ENCODE measurements at regions not wholly inside any gene's neighbourhood (a gene's known extent, or its start where the extent isn't known, plus 50 kb on each side); places are given as distances from the start of the nearest gene placed in this dataset.

DNA sequence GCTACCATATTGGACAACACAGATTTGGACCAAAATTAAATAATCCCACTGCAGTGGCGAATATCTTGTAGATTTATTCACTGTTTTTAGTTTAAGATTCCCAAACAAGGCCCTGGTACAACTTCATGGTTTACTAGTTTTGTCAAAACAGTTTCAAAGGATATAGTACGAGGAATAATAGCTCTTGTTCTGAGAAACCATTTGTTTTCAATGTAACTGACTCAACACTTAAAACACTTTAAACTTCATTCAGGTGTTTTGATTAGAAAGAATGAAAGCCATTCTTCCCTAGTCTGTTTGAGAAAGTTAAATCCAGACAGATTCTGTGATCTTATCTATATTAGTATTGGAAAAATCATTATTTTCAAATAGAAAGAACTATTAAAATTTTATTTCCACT is 276.4 kb upstream of the MKLN1 start:
- TF ChIP-seq, protein P1, sequence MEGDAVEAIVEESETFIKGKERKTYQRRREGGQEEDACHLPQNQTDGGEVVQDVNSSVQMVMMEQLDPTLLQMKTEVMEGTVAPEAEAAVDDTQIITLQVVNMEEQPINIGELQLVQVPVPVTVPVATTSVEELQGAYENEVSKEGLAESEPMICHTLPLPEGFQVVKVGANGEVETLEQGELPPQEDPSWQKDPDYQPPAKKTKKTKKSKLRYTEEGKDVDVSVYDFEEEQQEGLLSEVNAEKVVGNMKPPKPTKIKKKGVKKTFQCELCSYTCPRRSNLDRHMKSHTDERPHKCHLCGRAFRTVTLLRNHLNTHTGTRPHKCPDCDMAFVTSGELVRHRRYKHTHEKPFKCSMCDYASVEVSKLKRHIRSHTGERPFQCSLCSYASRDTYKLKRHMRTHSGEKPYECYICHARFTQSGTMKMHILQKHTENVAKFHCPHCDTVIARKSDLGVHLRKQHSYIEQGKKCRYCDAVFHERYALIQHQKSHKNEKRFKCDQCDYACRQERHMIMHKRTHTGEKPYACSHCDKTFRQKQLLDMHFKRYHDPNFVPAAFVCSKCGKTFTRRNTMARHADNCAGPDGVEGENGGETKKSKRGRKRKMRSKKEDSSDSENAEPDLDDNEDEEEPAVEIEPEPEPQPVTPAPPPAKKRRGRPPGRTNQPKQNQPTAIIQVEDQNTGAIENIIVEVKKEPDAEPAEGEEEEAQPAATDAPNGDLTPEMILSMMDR (IDR thresholded peaks at IDR 0.05 in 2 of 3, conservative IDR thresholded peaks at IDR 0.05 in 1 of 3; ENCODE audit: borderline replicate concordance in 1 of 3, insufficient read depth in 1 of 3, low read depth in 2 of 3, low read length in 2 of 3), result no peak
- TF ChIP-seq, protein P2, sequence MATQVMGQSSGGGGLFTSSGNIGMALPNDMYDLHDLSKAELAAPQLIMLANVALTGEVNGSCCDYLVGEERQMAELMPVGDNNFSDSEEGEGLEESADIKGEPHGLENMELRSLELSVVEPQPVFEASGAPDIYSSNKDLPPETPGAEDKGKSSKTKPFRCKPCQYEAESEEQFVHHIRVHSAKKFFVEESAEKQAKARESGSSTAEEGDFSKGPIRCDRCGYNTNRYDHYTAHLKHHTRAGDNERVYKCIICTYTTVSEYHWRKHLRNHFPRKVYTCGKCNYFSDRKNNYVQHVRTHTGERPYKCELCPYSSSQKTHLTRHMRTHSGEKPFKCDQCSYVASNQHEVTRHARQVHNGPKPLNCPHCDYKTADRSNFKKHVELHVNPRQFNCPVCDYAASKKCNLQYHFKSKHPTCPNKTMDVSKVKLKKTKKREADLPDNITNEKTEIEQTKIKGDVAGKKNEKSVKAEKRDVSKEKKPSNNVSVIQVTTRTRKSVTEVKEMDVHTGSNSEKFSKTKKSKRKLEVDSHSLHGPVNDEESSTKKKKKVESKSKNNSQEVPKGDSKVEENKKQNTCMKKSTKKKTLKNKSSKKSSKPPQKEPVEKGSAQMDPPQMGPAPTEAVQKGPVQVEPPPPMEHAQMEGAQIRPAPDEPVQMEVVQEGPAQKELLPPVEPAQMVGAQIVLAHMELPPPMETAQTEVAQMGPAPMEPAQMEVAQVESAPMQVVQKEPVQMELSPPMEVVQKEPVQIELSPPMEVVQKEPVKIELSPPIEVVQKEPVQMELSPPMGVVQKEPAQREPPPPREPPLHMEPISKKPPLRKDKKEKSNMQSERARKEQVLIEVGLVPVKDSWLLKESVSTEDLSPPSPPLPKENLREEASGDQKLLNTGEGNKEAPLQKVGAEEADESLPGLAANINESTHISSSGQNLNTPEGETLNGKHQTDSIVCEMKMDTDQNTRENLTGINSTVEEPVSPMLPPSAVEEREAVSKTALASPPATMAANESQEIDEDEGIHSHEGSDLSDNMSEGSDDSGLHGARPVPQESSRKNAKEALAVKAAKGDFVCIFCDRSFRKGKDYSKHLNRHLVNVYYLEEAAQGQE (IDR thresholded peaks at IDR 0.05; ENCODE audit: low read depth), result no peak
- TF ChIP-seq TCF7L2 (IDR thresholded peaks at IDR 0.05; ENCODE audit: borderline replicate concordance, extremely low read depth, insufficient read depth, insufficient read length), result no peak
- no peak for TF ChIP-seq SIN3A (IDR thresholded peaks at IDR 0.05; ENCODE audit: low read depth)
- no peak for TF ChIP-seq FOSL1 (IDR thresholded peaks at IDR 0.05; ENCODE audit: low read depth)
- TF ChIP-seq POLR2A (IDR thresholded peaks at IDR 0.05; ENCODE audit: borderline replicate concordance, extremely low read depth, insufficient read depth, insufficient read length), result no peak
- TF ChIP-seq CEBPB (IDR thresholded peaks at IDR 0.05; ENCODE audit: low read depth), result no peak
- no peak for TF ChIP-seq CBX3 (IDR thresholded peaks at IDR 0.05; ENCODE audit: low read depth)
- TF ChIP-seq YY1 (IDR thresholded peaks at IDR 0.05; ENCODE audit: extremely low read depth, insufficient replicate concordance, low read depth, low read length), result no peak
- TF ChIP-seq EZH2 (IDR thresholded peaks at IDR 0.05), result no peak
- TF ChIP-seq POLR2AphosphoS5 (IDR thresholded peaks at IDR 0.05; ENCODE audit: low read depth, low read length), result no peak
- TF ChIP-seq EZH2phosphoT487 (IDR thresholded peaks at IDR 0.05; ENCODE audit: borderline replicate concordance), result no peak
- TF ChIP-seq, protein P3, sequence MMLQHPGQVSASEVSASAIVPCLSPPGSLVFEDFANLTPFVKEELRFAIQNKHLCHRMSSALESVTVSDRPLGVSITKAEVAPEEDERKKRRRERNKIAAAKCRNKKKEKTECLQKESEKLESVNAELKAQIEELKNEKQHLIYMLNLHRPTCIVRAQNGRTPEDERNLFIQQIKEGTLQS (IDR thresholded peaks at IDR 0.05), result no peak
- no peak for TF ChIP-seq EGR1 (IDR thresholded peaks at IDR 0.05; ENCODE audit: low read depth)
